Mesothelial cell of epicardium (in vitro differentiated cells): ENCODE measurements at regions not wholly inside any gene's neighbourhood (a gene's known extent, or its start where the extent isn't known, plus 50 kb on each side); places are given as distances from the start of the nearest gene placed in this dataset.
A peak's percentile ranks its signal among the peaks of the same experiment; 100 is the strongest.

Source experiments
- DNase-seq, 2 experiments: peaks; one replicate each; pipeline ENCODE4 v3.0.0; 2021; ENCODE audit warnings: low spot score in 2 of 2; ENCODE audit not compliant: unreplicated experiment in 2 of 2
- H3K27ac Mint-ChIP-seq: 2 replicates; pipeline ENCODE4 v1.8.0; 2021; ENCODE audit warnings: mixed read lengths
- H3K27me3 Mint-ChIP-seq: 2 replicates; pipeline ENCODE4 v1.8.0; 2021; ENCODE audit warnings: low read depth, mixed read lengths
- H3K36me3 Mint-ChIP-seq: 2 replicates; pipeline ENCODE4 v1.8.0; 2021; ENCODE audit warnings: mixed read lengths
- H3K4me1 Mint-ChIP-seq: 2 replicates; pipeline ENCODE4 v1.8.0; 2021; ENCODE audit warnings: mixed read lengths
- H3K4me3 Mint-ChIP-seq: 2 replicates; pipeline ENCODE4 v1.8.0; 2021; ENCODE audit warnings: mild to moderate bottlenecking, moderate library complexity, mixed read lengths
- H3K9me3 Mint-ChIP-seq: 2 replicates; pipeline ENCODE4 v1.8.0; 2021; ENCODE audit warnings: mixed read lengths
- TF ChIP-seq, protein P1 (sequence below): fragments of 200-600 bp; sonication (generic); IDR thresholded peaks from one replicate; pipeline ENCODE4 v1.5.0; 2021; ENCODE audit warnings: antibody characterized with exemption; ENCODE audit not compliant: unreplicated experiment

DNA sequence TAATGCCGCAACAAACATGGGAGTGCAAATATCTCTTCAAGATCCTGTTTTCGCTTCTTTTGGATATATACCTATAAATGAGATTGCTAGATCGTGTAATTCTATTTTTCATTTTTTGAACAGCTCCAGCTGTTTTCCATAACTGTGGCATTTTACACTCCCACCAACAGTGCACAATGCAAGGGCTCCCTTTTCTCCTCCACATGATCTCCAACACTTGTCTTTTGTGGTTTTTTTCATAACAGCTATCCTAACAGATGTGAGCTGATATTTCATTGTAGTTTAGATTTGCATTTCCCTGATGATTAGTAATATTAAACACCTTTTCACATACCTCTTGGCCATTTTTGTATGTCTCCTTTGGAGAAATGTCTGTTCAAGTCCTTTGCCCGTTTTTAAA, 58.6 kb upstream of the TJP1 start:
- H3K27ac Mint-ChIP-seq, result no peak overlapping the region
- no peaks in the 10 kb centered on the region for H3K36me3 Mint-ChIP-seq
- TF ChIP-seq, protein P1, sequence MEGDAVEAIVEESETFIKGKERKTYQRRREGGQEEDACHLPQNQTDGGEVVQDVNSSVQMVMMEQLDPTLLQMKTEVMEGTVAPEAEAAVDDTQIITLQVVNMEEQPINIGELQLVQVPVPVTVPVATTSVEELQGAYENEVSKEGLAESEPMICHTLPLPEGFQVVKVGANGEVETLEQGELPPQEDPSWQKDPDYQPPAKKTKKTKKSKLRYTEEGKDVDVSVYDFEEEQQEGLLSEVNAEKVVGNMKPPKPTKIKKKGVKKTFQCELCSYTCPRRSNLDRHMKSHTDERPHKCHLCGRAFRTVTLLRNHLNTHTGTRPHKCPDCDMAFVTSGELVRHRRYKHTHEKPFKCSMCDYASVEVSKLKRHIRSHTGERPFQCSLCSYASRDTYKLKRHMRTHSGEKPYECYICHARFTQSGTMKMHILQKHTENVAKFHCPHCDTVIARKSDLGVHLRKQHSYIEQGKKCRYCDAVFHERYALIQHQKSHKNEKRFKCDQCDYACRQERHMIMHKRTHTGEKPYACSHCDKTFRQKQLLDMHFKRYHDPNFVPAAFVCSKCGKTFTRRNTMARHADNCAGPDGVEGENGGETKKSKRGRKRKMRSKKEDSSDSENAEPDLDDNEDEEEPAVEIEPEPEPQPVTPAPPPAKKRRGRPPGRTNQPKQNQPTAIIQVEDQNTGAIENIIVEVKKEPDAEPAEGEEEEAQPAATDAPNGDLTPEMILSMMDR, result no peak
- H3K4me3 Mint-ChIP-seq, result no peak overlapping the region
- DNase-seq, result no peak
- H3K27me3 Mint-ChIP-seq, result no peaks in the 10 kb centered on the region
- no peaks in the 10 kb centered on the region for H3K9me3 Mint-ChIP-seq
- H3K4me1 Mint-ChIP-seq, result peaks cover 23% of the 10 kb centered on the region

DNA sequence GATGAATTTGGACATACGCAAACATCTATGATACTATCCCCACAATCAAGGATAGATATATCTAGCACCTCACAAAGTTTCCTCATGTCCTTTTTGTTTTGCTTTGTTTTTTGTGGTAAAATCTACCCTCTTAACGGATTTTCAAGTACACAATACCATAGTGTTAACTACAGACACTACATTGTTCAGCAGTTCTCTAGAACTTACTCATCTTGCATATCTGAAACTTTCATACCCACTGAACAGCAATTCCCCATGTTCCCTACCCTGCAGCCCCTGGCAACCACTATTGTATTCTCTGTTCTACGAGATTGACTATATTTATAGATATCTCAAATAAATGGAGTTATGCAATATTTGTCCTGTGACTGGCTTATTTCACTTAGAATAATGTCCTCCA, 58.1 kb upstream of the TJP1 start:
- H3K27me3 Mint-ChIP-seq, result no peaks in the 10 kb centered on the region
- no peak overlapping the region for H3K27ac Mint-ChIP-seq
- no peaks in the 10 kb centered on the region for H3K9me3 Mint-ChIP-seq
- H3K4me1 Mint-ChIP-seq, result peaks cover 19% of the 10 kb centered on the region
- no peak for DNase-seq
- no peak overlapping the region for H3K4me3 Mint-ChIP-seq
- TF ChIP-seq, protein P1, result no peak
- no peaks in the 10 kb centered on the region for H3K36me3 Mint-ChIP-seq

DNA sequence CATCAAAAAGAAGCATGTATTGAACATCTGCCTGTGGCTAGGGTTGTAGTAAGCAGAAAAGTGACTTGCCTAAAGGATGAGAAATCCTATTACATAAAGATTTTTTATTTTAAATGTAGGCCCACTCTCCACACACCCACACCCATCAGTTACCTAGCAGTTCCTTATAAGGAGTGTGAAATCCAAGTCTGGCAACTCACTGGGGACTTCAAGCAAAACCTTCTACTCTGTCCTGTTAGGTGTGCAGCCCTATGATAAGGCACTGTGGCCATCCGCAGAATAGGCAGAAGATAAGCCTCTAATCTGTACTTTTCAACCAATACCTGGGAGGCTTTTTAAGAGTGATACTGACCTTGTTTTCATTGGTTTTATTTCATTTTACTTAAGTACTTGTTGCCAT, 52.7 kb upstream of the TJP1 start:
- peaks cover 40% of the 10 kb centered on the region for H3K4me1 Mint-ChIP-seq
- no peaks in the 10 kb centered on the region for H3K27me3 Mint-ChIP-seq
- TF ChIP-seq, protein P1, result no peak
- H3K36me3 Mint-ChIP-seq, result no peaks in the 10 kb centered on the region
- H3K9me3 Mint-ChIP-seq, result no peaks in the 10 kb centered on the region
- H3K27ac Mint-ChIP-seq, result no peak overlapping the region
- DNase-seq, result no peak
- H3K4me3 Mint-ChIP-seq, result no peak overlapping the region

DNA sequence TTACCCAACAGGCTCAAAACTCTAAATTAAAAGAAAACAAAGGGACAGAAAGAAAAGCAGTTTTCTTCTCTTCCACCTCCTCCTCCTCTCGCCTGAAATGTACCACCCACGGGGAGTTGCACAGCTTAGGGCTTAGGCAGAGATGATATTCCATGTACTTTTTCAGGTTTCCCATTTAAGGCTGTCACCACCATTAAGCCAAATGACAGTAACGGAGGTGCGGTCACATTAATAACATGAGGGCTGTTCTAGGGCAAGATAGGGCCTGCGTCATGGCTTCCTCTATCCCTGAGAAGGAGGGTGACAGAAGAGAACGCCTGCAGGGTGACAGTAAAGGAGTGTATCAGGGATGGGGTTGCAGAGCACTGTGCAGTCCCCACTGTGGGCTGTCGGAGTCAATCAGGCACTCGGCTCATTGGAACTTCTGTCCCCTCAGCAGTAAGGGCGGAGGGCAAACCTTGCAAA, 51.7 kb upstream of the TJP1 start:
- Mint-ChIP-seq H3K27ac (no peak overlapping the region), H3K4me3 (no peak overlapping the region), H3K9me3 (no peaks in the 10 kb centered on the region), H3K4me1 (peaks cover 46% of the 10 kb centered on the region), H3K36me3 (no peaks in the 10 kb centered on the region), H3K27me3 (no peaks in the 10 kb centered on the region)
- TF ChIP-seq, protein P1, result no peak
- DNase-seq, result no peak

DNA sequence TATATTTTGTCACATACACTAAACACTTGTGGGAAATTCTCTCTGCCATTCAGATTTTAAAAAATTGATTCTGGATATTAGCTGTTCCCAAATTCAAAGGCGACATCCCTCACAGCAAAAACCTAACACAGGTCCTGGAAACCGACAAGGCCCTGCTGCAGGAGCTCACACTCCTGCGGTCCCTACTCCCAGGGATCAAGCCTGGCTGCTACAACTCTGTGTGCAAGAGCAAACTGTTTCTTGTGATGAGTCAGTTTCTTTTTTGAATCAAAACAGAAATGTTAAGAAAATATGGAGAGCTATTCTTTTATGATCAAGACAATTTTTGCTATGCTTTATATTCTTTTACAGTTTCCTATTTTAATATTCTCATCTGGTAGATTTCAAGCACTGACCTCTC, 51.0 kb upstream of the TJP1 start:
- H3K9me3 Mint-ChIP-seq, result no peaks in the 10 kb centered on the region
- H3K4me1 Mint-ChIP-seq, result peaks cover 53% of the 10 kb centered on the region
- no peaks in the 10 kb centered on the region for H3K36me3 Mint-ChIP-seq
- H3K27ac Mint-ChIP-seq, result peak overlapping the region; percentile 38
- no peak for DNase-seq
- no peak overlapping the region for H3K4me3 Mint-ChIP-seq
- no peaks in the 10 kb centered on the region for H3K27me3 Mint-ChIP-seq
- TF ChIP-seq, protein P1, result no peak

DNA sequence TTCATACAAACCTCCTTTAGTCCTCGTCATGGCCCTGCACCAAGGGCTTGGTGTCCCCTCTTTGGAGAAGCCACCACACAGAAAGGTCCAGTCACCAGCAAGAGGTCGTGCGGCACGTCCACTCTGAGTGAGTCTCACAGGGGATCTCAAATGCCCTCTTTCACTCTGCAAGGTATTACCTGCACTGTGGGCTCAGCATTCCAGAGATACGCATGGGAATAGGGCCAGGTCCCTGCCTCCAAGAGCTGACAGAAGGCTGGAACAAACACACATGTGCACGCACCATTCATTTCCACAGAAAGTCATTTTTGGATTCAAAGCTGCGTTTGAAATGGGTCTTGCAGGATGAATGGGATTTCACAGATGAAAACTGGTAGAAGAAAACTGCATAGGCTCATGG, 50.4 kb upstream of the TJP1 start:
- H3K4me1 Mint-ChIP-seq, result peaks cover 56% of the 10 kb centered on the region
- no peak overlapping the region for H3K27ac Mint-ChIP-seq
- no peaks in the 10 kb centered on the region for H3K36me3 Mint-ChIP-seq
- no peaks in the 10 kb centered on the region for H3K9me3 Mint-ChIP-seq
- no peaks in the 10 kb centered on the region for H3K27me3 Mint-ChIP-seq
- H3K4me3 Mint-ChIP-seq, result no peak overlapping the region
- no peak for DNase-seq
- TF ChIP-seq, protein P1, result no peak
